ENCODE measurements at regions not wholly inside any gene's neighbourhood (a gene's known extent, or its start where the extent isn't known, plus 50 kb on each side); places are given as distances from the start of the nearest gene placed in this dataset.
"Not testable (repeated sequence)": the region's sequence is repeated elsewhere in the genome, so short reads cannot be mapped to it uniquely, and the experiment has no call there.

- H3K4me3 ChIP-seq (ENCODE audit: low read depth, low read length); DNase-seq (ENCODE audit: low read depth): not testable (repeated sequence)
Observed at GRCh38 chr4:183044924-183045640, 54.0 kb upstream of the WWC2 start.

GRCh38 chr4:183038436-183038835 is 60.6 kb upstream of the WWC2 start:
- H3K4me3 ChIP-seq (ENCODE audit: low read depth, low read length), result no peak overlapping the region
- no peak for TF ChIP-seq CTCF (IDR thresholded peaks at IDR 0.05; ENCODE audit: low read depth, low read length)
- DNase-seq (ENCODE audit: low read depth), result no peak

GRCh38 chr4:183035726-183036415 is 63.2 kb upstream of the WWC2 start:
- no peak overlapping the region for H3K4me3 ChIP-seq (ENCODE audit: low read depth, low read length)
- TF ChIP-seq MYC (IDR thresholded peaks at IDR 0.05; ENCODE audit: low read depth, low read length), result no peak
- no peak for DNase-seq (ENCODE audit: low read depth)

- DNase-seq (ENCODE audit: low read depth), result no peak
- H3K4me3 ChIP-seq (ENCODE audit: low read depth, low read length), result no peak overlapping the region
- TF ChIP-seq POLR2A (IDR thresholded peaks at IDR 0.05; ENCODE audit: extremely low read depth, insufficient read length), result no peak
- TF ChIP-seq MYC (IDR thresholded peaks at IDR 0.05; ENCODE audit: low read depth, low read length), result no peak
- no peak for TF ChIP-seq CTCF (IDR thresholded peaks at IDR 0.05; ENCODE audit: low read depth, low read length)
- no peak for TF ChIP-seq MAX (IDR thresholded peaks at IDR 0.05; ENCODE audit: low read depth, low read length)
Observed at GRCh38 chr4:183035256-183035655, 63.8 kb upstream of the WWC2 start.

GRCh38 chr4:183030823-183031222 is 68.2 kb upstream of the WWC2 start:
- no peak overlapping the region for H3K4me3 ChIP-seq (ENCODE audit: low read depth, low read length)
- TF ChIP-seq CTCF (IDR thresholded peaks at IDR 0.05; ENCODE audit: low read depth, low read length) (no peak), POLR2A (IDR thresholded peaks at IDR 0.05; ENCODE audit: extremely low read depth, insufficient read length) (no peak), MAX (IDR thresholded peaks at IDR 0.05; ENCODE audit: low read depth, low read length) (no peak), MYC (IDR thresholded peaks at IDR 0.05; ENCODE audit: low read depth, low read length) (no peak)
- DNase-seq (ENCODE audit: low read depth), result no peak

- no peak for DNase-seq (ENCODE audit: low read depth)
- no peak overlapping the region for H3K4me3 ChIP-seq (ENCODE audit: low read depth, low read length)
- TF ChIP-seq CTCF (IDR thresholded peaks at IDR 0.05; ENCODE audit: low read depth, low read length) (no peak), MYC (IDR thresholded peaks at IDR 0.05; ENCODE audit: low read depth, low read length) (no peak), MAX (IDR thresholded peaks at IDR 0.05; ENCODE audit: low read depth, low read length) (no peak), POLR2A (IDR thresholded peaks at IDR 0.05; ENCODE audit: extremely low read depth, insufficient read length) (no peak)
Observed at GRCh38 chr4:183030309-183030708, 68.7 kb upstream of the WWC2 start.

- no peak for DNase-seq (ENCODE audit: low read depth)
- TF ChIP-seq CTCF (IDR thresholded peaks at IDR 0.05; ENCODE audit: low read depth, low read length), result no peak
- TF ChIP-seq POLR2A (IDR thresholded peaks at IDR 0.05; ENCODE audit: extremely low read depth, insufficient read length), result no peak
- no peak for TF ChIP-seq MYC (IDR thresholded peaks at IDR 0.05; ENCODE audit: low read depth, low read length)
- no peak for TF ChIP-seq MAX (IDR thresholded peaks at IDR 0.05; ENCODE audit: low read depth, low read length)
- H3K4me3 ChIP-seq (ENCODE audit: low read depth, low read length), result no peak overlapping the region
Observed at GRCh38 chr4:183029365-183029764, 69.7 kb upstream of the WWC2 start.

Measured in NB4 (cell line).